ENCODE measurements at regions not wholly inside any gene's neighbourhood (a gene's known extent, or its start where the extent isn't known, plus 50 kb on each side); places are given as distances from the start of the nearest gene placed in this dataset.

DNA sequence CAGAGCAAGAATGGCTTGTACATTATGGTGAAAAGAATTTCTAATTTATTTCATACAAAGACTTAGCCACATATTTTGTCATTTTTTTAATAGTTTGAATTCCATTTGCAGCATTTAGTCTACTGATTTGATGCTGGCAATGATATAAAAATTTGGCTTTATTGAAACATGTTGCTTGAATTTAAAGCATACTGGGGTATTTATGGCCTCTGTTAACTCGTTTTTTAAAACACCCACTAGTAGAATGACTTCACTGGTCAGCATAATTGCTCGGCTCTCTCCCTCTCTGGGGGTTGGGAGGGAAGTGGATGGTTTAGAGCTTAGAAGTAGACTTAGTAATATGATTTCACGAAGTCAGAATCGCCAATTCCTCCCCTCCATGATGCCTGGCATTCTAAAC lies 354.9 kb upstream of the HTR2A start:
- DNase-seq = no peak

DNA sequence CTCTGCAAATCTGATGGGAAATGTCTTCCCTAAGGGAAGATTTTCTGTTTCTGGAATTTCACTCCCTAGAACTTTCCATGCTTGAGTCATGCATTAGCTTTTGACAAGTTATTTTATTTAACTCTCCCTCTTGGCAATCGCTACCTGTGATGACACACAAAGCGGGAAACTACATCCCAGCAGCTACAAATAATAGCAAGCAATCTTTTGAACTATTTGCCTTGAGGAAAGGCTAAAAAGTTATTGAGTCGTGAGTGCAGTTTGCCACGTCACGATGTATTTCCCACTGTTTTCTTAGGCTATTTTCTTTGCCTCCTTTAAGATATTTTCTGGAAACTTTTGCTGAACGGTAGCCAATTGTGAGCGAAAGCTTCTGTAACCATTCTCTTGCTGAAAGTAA lies 353.3 kb upstream of the HTR2A start:
- DNase-seq = no peak

DNA sequence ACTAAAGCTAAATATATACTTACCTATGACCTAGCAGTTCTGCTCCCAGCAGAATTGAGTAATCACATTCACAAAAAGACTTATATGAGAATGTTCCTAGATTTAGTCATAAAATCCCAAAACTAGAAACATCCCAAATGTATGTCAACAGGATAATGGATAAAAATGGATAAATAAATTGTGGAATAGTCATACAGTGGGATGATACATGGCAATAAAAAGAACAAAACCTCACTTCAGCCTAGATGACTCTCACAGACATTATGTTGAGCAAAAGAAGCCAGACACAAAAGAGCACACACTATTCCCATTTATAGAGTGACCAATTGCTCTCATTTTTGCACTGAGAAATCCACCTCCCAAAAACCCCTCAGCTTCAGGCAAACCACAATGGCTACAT lies 352.4 kb upstream of the HTR2A start:
- no peak for DNase-seq

DNA sequence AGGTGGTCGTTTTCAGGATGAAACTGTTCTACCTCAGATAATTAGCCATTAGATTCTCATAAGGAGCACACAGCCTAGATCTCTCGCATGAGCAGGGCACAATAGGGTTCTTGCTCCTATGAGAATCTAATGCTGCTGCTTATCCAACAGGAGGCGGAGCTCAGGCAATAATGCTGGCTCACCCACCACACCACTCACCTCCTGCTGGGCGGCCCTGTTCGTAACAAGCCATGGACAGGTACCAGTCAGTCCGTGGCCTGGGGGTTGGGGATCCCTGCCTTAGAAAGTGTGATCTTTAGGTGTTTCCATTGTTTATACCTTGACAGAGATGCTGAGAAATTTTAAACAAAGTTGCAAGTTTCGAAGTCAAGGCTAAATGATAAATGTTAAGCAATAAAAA lies 344.6 kb upstream of the HTR2A start:
- no peak for DNase-seq

DNA sequence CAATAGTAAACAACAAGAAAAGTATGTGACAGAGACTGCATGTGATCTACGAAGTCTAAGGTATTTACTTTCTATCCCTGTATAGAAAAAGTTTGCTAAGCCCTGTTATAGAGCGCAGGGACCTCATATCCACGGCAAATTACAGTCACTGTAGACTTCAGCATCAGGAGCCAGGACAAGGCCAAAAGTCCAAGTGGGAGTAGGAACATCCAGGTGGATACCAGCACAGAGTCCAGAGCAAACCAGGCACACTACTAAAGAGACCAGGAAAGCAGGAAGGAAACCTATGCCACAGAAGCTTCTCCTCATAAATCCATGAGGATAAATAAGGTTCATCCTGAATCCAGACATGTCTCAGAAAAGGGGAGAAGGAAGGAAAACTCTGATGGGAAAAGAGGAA lies 342.2 kb upstream of the HTR2A start:
- DNase-seq = no peak

GRCh38 chr13:47237571-47237970 lies 340.7 kb upstream of the HTR2A start:
- no peak for DNase-seq

DNA sequence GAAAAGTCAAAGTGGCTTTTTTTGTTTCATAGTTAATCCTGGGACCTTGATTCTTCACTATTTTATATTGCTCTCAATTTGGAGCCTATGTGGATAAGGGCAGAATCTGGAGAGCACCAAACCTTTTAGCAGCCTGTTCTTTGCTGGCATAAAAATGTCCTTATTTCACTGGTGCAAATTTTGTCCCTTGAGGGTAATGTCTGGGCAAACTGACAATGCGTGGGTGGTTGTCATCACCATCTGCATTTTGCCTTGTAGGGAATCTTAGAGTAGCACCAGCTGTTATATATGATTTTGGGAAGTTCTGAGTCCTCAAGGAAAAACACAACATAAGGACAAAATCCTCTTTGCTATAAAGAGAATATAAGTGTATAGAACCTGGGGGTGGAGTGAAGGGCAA lies 336.9 kb upstream of the HTR2A start:
- DNase-seq = no peak

DNA sequence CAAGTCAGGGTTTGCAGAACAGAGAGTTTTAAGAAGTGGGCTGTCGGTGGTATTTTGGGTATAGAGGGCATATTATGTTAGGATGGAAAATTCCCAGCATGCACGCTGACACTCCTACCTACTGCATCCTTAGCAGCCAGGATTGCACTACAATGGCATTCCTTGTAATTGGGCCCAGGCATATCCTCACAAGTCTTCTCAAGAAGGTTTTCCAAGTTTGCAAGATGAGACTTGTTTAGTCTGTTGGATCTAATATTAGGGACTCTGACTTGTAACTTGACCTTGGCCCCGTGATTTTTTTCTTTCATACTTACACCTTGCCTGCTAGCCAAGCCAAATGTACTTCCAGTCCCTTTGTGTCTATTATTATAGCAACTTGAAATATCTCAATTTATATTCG lies 335.7 kb upstream of the HTR2A start:
- no peak for DNase-seq

DNA sequence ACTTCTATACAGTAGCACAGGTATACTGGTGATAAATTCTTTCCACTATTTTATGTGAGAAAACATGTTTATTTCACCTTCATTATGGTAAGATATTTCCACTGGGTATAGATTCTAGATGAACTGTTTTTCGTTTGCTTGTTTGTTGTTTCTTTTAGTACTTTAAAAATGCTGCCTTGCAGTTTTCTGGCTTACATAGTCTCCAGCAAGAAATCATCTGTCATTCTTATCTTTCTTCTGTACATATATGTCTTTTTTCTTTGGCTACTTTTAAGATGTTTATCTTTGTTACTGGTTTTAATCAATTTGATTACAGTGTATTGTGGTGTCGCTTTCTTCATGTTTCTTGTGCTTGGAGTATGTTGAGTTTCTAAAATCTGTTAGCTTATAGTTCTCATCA lies 333.3 kb upstream of the HTR2A start:
- no peak for DNase-seq

GRCh38 chr13:47226516-47226915 lies 329.7 kb upstream of the HTR2A start:
- DNase-seq = no peak

DNA sequence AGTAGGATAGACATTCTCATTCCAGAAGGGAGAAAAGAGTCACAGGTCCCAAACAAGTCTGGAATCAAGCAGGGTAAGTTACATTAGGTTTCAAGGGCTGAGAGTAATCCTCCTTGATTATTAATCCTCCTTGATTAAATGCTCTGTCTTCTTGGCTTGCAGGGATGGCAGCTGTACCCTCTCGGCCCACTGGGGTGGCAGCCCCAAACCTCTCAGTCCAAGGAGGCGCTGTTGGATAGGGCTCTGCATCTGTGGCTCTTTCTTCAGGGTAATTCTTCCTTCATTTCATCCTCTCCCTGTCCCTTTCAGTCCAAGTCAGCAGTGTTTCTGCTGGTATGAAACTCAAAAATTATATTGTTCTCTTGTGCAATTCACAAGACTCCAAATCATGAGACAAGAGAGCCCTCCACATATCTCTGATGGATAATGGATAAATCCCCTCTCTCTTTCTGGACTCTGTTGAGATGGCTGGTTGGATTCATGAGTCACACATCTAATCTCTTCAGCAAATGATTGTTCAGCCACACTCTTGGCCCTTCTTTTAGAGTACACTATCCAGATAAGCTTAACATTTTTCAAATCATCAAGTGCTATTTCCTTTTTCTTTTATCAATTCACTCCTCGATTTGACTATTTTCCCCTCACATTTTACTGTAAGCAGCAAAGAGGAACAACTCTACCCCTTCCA lies 323.7 kb upstream of the HTR2A start:
- DNase-seq = no peak

GRCh38 chr13:47218611-47219010 lies 321.8 kb upstream of the HTR2A start:
- DNase-seq = no peak

- DNase-seq = no peak
Measured at GRCh38 chr13:47216176-47216822, 319.4 kb upstream of the HTR2A start.

DNA sequence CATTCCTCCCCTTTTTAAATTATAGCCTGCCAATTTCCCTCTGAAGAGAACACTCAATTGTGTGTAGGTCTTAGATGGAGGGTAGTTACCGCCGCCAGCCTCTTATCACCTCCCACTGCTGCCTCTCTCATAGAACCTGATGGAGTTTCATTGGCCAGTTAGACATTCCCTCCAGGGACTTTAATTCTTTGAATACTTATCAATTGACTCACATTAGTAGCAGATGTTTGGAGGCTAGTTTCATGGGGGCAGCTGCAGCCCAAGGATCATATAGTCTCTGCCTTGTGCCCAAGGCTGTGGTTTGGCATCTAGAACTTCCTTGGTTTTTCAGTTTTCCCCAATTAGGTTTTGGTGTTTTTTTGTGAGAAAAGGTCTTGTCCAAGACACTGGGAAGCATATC lies 318.9 kb upstream of the HTR2A start:
- DNase-seq = no peak

DNA sequence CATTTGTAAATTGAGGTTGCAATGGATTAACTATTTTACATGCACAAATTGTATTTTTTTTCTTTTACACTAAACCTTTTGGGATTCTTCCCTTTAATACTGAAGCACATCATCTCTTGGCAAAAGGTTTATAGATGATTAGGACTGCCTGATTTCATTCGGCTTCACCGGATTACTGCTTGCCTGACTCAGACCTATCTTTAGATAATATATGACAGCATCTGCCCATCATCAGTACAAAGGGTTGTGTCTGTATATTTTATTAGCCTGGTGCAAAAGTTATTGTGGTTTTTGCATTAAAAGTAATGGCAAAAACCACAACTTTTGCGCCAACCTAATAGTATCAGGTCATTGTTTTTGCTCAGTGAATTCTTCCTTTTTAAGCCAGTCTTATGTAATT lies 316.2 kb upstream of the HTR2A start:
- DNase-seq = no peak

DNA sequence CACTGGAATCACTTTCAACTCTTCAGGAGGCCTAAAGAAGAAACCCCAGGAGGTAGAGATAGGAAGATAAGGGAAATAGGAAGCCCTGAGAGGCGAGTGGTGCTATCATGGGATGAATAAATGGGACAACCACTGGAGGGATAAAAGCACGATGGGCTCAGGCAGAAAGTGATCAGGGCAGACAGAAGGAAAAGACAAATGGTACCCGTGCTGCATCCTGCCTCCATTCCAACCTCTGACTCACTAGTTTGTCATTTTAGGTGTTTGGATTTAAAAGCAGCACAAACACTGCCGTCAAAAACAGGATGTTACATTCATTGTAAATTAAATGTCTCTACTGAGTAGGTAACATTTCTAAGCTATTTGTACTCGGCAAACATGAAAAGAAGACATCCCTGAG lies 314.3 kb upstream of the HTR2A start:
- no peak for DNase-seq

GRCh38 chr13:47206111-47206510 lies 309.3 kb upstream of the HTR2A start:
- no peak for DNase-seq

- no peak for DNase-seq
Measured at GRCh38 chr13:47190696-47191305, 293.9 kb upstream of the HTR2A start.

- no peak for DNase-seq
Measured at GRCh38 chr13:47188802-47189201, 291.9 kb upstream of the HTR2A start.

DNA sequence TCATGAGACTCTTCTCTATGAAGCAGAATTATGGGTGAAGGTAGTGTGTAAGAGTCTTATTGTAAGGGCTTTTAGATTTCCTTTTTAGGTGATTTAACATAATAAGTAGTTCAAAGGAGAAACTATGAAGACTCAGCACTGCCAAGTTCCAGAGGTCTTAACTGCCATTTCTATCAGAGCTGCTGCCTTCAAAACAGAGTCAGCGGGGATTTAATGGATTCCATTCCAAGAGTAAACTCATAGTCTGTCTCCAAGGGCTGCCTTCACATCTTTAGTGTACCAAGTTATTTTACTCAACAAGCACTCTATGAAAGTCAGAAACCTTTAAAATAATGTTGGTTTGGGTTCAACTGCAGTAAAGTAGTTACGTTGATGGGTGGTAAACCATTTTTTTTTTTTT lies 289.6 kb upstream of the HTR2A start:
- no peak for DNase-seq

GRCh38 chr13:47184321-47184720 lies 287.5 kb upstream of the HTR2A start:
- DNase-seq = no peak

- no peak for DNase-seq
Measured at GRCh38 chr13:47179321-47179720, 282.5 kb upstream of the HTR2A start.

DNA sequence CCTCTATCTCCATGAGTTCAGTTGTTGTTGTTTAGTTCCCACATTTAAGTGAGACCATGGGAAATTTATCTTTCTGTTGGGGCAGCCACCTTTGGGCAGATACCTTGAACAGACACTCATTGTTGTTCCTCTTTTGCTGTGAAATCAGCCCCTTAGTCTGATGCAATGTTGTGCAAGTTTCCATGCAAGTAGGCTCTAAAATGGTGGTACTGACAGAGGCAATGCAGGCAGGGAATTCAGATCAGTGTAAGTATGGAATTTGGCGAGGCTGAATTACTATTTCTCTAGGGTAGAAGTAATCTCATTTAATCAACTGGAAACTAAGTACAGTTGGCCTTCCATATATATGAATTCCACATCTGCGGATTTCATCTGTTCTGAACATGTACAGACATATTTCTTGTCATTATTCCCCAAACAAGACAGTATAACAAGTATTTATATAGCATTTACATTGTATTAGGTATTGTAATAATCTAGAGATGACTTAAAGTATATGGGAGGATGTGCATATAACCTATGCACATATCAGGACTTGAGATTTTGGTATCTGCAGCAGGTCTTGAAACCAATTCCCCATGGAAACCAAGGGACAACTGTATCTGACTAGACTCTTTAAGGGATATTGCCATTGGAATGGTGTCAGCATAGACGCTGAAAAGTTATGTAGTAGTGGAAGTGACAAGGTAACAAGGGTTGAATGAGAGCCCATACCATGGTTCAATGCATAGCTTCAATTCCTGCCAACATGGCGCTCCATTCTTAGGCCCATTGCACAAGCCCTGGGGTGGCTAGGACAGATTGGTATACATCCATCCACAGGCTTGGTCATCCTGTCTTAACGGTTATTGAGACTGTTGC lies 281.5 kb upstream of the HTR2A start:
- DNase-seq = no peak

Data from renal pelvis (tissue), 1 donor.